ENCODE measurements at regions not wholly inside any gene's neighbourhood (a gene's known extent, or its start where the extent isn't known, plus 50 kb on each side); places are given as distances from the start of the nearest gene placed in this dataset.
"Not testable (repeated sequence)": the region's sequence is repeated elsewhere in the genome, so short reads cannot be mapped to it uniquely, and the experiment has no call there.

- DNase-seq (ENCODE audit: low spot score) = no peak
These were observed 636.8 kb downstream of the PRR16 start for GRCh38 chr5:121100931-121101330.

- DNase-seq (ENCODE audit: low spot score) = no peak
These were observed 641.8 kb downstream of the PRR16 start for GRCh38 chr5:121105921-121106320.

GRCh38 chr5:121106721-121107690, 642.9 kb downstream of the PRR16 start:
- DNase-seq (ENCODE audit: low spot score) = not testable (repeated sequence)

- peak; percentile 52 for DNase-seq (ENCODE audit: low spot score)
These were observed 644.6 kb downstream of the PRR16 start for GRCh38 chr5:121108725-121109124.

- no peak for DNase-seq (ENCODE audit: low spot score)
These were observed 645.7 kb downstream of the PRR16 start for GRCh38 chr5:121109817-121110216.

GRCh38 chr5:121121786-121122185, 657.7 kb downstream of the PRR16 start:
- DNase-seq (ENCODE audit: low spot score) = no peak

GRCh38 chr5:121138495-121138907, 674.4 kb downstream of the PRR16 start:
- DNase-seq (ENCODE audit: low spot score) = no peak

GRCh38 chr5:121138952-121139351, 674.9 kb downstream of the PRR16 start:
- DNase-seq (ENCODE audit: low spot score) = no peak

GRCh38 chr5:121144764-121145163, 680.7 kb downstream of the PRR16 start:
- no peak for DNase-seq (ENCODE audit: low spot score)

GRCh38 chr5:121151534-121151933, 687.4 kb downstream of the PRR16 start:
- DNase-seq (ENCODE audit: low spot score) = no peak

- DNase-seq (ENCODE audit: low spot score) = no peak
These were observed 688.3 kb downstream of the PRR16 start for GRCh38 chr5:121152411-121152810.

GRCh38 chr5:121156565-121156964, 692.5 kb downstream of the PRR16 start:
- DNase-seq (ENCODE audit: low spot score) = no peak

GRCh38 chr5:121158451-121158850, 693.2 kb upstream of the FTMT start:
- DNase-seq (ENCODE audit: low spot score) = no peak

- no peak for DNase-seq (ENCODE audit: low spot score)
These were observed 691.1 kb upstream of the FTMT start for GRCh38 chr5:121160591-121160990.

GRCh38 chr5:121164632-121165031, 687.0 kb upstream of the FTMT start:
- no peak for DNase-seq (ENCODE audit: low spot score)

- no peak for DNase-seq (ENCODE audit: low spot score)
These were observed 680.3 kb upstream of the FTMT start for GRCh38 chr5:121171361-121171760.

GRCh38 chr5:121171834-121172233, 679.8 kb upstream of the FTMT start:
- DNase-seq (ENCODE audit: low spot score) = no peak

GRCh38 chr5:121174351-121174750, 677.3 kb upstream of the FTMT start:
- DNase-seq (ENCODE audit: low spot score) = no peak

- DNase-seq (ENCODE audit: low spot score) = no peak
These were observed 675.7 kb upstream of the FTMT start for GRCh38 chr5:121175986-121176385.

GRCh38 chr5:121182788-121183490, 668.7 kb upstream of the FTMT start:
- no peak for DNase-seq (ENCODE audit: low spot score)

GRCh38 chr5:121188849-121189248, 662.8 kb upstream of the FTMT start:
- DNase-seq (ENCODE audit: low spot score) = no peak

GRCh38 chr5:121189342-121190305, 662.1 kb upstream of the FTMT start:
- DNase-seq (ENCODE audit: low spot score) = no peak
